ENCODE measurements at regions not wholly inside any gene's neighbourhood (a gene's known extent, or its start where the extent isn't known, plus 50 kb on each side); places are given as distances from the start of the nearest gene placed in this dataset.

DNA sequence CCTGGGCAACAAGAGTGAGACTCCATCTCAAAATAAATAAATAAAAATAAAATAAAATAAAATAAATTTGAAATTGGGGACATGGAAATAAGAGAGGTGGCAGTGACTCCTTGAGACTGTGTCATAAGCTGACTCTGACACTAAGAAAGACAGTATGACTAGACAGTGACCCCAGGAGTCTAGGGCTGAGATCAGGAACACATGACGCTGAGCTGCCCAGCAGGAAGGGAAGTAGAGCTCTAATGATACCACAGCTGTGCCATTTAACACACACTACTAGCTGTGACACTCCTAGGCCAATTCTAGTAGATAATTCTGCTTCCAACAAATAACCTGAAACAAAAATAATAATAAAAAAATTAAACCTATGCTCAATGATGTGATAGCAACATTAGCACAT lies 293.0 kb downstream of the SEC61B start:
- DNase-seq = no peak
- H3K27me3 Mint-ChIP-seq = peaks cover 12% of the 10 kb centered on the region
- peaks cover 18% of the 10 kb centered on the region for H3K4me1 Mint-ChIP-seq
- no peak overlapping the region for H3K4me3 Mint-ChIP-seq
- no peak overlapping the region for H3K27ac Mint-ChIP-seq
- H3K9me3 Mint-ChIP-seq = no peaks in the 10 kb centered on the region
- no peak for ATAC-seq

DNA sequence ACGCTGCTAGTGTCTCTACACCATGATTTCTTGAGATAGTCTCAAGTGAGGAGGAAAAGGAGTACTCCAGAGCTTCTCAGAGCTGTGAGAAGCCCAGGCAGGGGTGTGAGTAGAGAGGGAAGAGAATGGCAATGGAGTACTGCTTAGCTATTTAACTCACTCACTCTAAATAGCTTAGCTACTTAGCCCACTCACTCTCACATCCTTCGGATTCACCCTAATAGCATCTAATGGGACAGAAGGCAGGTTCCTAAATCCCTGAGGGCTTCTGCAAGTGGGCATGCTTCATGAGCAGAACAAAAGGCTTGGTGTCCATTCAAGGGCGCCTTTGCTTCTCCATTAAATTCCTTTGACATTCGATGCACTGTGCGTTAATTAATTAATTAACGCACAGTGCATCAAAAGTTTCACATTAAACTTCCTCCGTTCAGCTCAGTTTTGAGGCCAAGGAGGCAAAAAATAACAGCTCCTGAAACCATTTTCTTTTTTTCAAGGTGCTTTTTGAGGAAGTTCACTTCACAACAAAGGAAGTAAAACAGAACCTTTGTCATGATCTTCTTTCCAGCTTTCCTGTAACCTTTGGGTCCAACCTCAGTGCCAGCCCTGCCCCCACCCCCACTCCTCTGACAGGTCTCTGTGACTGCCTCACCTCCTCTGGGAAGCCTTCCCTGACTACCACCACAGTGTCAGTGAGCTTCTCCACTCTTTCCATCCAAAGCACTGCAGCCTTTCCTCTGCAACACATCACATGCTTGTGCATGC lies 294.0 kb downstream of the SEC61B start:
- Mint-ChIP-seq H3K27me3 (peaks cover 19% of the 10 kb centered on the region), H3K27ac (no peak overlapping the region), H3K4me1 (peaks cover 18% of the 10 kb centered on the region), H3K9me3 (no peaks in the 10 kb centered on the region), H3K4me3 (no peak overlapping the region)
- DNase-seq (no peak), ATAC-seq (no peak)

DNA sequence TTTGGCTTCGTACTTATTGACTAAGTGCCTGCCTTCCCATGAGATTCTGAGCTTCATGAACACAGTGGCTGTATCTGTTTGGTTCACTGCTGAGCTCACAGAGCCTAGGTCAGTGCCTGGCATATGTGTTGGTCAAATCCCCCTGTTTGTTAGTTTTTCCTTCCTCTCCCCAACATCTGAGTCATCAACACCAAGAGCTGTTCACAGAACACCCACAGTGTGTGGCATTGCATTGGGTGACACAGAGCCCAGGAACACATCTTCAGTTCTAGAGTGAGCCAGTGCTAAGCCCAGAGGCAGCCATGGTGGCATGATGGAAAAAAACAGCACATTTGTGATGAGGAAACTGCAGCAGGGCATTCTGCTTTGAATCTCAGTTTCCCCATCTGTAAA lies 294.6 kb downstream of the SEC61B start:
- no peaks in the 10 kb centered on the region for H3K9me3 Mint-ChIP-seq
- peak overlapping the region in 1 of 2 donors; percentile 12 for H3K27ac Mint-ChIP-seq
- peaks cover 18% of the 10 kb centered on the region for H3K4me1 Mint-ChIP-seq
- H3K27me3 Mint-ChIP-seq = peaks cover 19% of the 10 kb centered on the region
- no peak overlapping the region for H3K4me3 Mint-ChIP-seq
- peak in 1 of 2 donors; percentile 24 for DNase-seq
- peak; percentile 88 for ATAC-seq

DNA sequence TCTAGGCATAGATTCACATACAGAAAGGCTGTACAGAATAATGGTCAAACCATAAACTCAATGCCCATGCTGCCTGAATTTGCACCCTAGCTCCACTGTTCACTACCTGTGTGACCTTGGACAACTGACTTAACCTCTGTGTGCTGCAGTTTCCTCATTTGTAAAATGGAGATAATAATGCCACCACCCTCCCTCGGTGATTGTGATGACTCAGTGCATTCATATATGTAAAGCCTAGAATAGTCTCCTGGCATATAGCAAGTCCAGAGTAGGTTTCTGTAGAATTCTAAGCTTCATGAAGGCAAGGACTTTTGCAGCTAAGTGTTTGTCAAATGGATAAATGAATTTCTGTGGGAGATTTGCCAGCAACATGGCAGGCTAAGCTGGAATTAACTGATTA lies 297.8 kb upstream of the NR4A3 start:
- H3K27me3 Mint-ChIP-seq = peaks cover 29% of the 10 kb centered on the region

DNA sequence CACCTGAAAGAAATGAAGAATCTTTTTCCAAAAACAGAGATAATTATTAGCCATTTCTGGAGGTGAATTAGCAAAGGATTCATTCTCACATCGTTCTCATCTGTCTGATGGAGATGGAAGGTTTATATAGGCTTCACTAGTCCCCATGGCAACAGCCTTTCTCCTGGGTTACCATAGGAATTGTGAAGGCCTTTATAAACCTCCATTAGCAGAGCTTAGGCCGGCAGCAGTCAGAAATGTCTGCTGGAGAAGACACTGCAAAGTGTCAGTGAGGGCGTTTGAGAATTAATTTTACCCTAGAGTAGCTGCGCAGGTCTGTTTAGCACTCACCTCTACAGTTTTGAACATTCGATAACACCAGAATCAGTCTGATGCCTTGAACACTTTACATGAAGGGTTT lies 290.4 kb upstream of the NR4A3 start:
- Mint-ChIP-seq H3K4me3 (no peak overlapping the region), H3K9me3 (no peaks in the 10 kb centered on the region), H3K27ac (no peak overlapping the region), H3K4me1 (no peaks in the 10 kb centered on the region), H3K27me3 (peaks cover 8% of the 10 kb centered on the region)
- DNase-seq (no peak), ATAC-seq (no peak)

More for the DNA sequence above, 297.8 kb upstream of the NR4A3 start:
- no peak overlapping the region for H3K27ac Mint-ChIP-seq
- H3K9me3 Mint-ChIP-seq = no peaks in the 10 kb centered on the region
- ATAC-seq = no peak
- no peak overlapping the region for H3K4me3 Mint-ChIP-seq
- no peaks in the 10 kb centered on the region for H3K4me1 Mint-ChIP-seq
- no peak for DNase-seq

DNA sequence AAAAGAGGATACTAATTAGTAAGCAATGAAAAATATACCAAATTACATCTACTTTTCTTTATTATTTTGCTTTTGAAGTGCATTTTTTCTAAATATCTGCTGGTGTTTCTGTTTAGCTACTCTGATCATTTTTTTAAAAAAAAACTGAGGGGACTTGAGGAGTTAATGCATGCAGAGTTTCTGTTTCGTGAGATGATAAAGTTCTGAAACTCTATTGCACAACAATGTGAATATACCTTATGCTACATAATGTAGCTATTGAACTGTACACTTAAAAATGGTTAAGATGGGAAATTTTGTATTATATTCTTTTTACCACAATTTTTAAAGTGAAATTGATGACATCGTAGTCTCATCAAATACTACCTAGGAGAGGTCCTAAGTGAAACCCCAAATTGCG lies 288.3 kb upstream of the NR4A3 start:
- ATAC-seq (no peak), DNase-seq (no peak)
- Mint-ChIP-seq H3K9me3 (no peaks in the 10 kb centered on the region), H3K27ac (no peak overlapping the region), H3K4me3 (no peak overlapping the region), H3K4me1 (no peaks in the 10 kb centered on the region), H3K27me3 (peaks cover 23% of the 10 kb centered on the region)

DNA sequence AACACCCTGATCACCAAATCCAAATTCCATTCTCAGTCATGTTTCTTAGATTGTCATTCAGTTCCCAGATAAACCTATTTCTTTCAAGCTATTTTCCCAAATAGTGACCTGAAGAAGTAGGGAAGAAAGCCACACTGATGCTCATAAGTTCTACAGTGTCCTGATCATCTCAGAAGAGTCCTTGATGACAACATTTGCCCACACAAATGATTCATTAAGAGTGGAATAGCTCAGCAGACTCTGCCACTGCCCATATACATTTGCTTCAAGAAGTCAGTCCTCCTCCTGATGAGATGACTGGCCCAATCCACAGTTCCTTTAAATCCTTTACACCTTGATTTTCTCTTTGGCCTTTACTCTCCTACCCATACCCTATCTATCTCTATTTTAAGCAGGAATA lies 283.7 kb upstream of the NR4A3 start:
- ATAC-seq (no peak), DNase-seq (no peak)
- no peak overlapping the region for H3K4me3 Mint-ChIP-seq
- H3K27me3 Mint-ChIP-seq = peaks cover 30% of the 10 kb centered on the region
- H3K4me1 Mint-ChIP-seq = no peaks in the 10 kb centered on the region
- no peaks in the 10 kb centered on the region for H3K9me3 Mint-ChIP-seq
- H3K27ac Mint-ChIP-seq = no peak overlapping the region

DNA sequence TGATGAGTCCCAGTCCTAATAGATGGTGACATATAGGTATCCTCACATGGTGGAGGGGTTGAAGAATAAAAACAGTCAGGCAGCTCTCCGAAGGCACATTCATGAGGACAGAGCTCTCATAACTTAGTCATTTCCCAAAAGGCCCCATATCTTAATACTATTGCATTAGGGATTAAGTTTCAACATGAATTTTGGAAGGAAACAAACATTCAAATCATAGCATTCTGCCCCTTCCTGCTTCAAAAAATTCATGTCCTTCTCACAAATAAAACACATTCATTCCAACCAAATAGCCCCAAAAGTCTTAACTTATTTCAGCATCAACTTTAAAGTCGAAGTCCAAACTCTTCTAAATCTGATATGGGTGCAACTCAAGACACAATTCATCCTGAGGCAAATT lies 277.2 kb upstream of the NR4A3 start:
- H3K4me3 Mint-ChIP-seq = no peak overlapping the region
- H3K27ac Mint-ChIP-seq = no peak overlapping the region
- peaks cover 18% of the 10 kb centered on the region for H3K27me3 Mint-ChIP-seq
- ATAC-seq = no peak
- peaks cover 0 to under 1% of the 10 kb centered on the region in 2 donors for H3K9me3 Mint-ChIP-seq
- DNase-seq = no peak
- H3K4me1 Mint-ChIP-seq = no peaks in the 10 kb centered on the region

DNA sequence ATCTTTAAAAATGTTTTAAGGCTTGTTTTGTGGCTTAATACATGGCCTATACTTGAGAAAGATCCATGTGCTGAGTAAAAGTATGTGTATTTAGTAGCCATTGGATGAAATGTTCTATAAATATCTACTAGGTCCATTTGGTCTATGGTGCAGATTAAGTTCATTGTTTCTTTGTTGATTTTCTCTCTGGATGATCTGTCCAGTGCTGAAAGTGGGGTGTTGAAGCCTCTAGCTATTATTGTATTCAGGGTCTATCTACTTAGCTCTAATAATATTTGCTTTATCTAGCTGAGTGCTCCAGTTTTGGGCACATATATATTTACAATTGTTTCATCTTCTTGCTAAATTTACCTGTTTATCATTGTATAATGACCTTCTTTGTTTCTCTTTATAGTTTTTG lies 272.2 kb upstream of the NR4A3 start:
- Mint-ChIP-seq H3K4me1 (no peaks in the 10 kb centered on the region), H3K4me3 (no peak overlapping the region), H3K27ac (no peak overlapping the region), H3K27me3 (peaks cover 38% of the 10 kb centered on the region), H3K9me3 (peaks cover 22 to 30% of the 10 kb centered on the region in 2 donors)
- ATAC-seq (no peak), DNase-seq (no peak)

DNA sequence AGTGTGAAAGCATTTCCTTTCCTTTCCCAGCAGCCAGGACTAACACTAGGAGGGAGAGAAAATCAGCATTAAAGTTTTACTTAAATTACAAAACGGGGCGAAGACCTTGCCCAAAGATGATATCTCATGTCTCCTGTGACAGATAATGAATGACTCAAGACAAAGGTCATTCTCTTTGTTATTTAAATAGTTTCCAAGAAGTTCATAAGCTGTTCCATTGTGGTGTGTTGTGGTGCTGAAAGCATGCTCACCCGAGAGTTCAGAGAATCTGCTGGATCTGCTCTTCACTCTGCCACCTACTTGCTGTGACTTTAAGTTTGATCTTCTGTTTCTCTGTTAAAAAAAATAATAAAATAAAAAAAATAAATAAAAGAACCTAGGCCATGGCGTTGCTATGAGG lies 265.9 kb upstream of the NR4A3 start:
- DNase-seq (no peak), ATAC-seq (no peak)
- no peak overlapping the region for H3K4me3 Mint-ChIP-seq
- peaks cover 28% of the 10 kb centered on the region for H3K27me3 Mint-ChIP-seq
- no peak overlapping the region for H3K27ac Mint-ChIP-seq
- peaks cover 23 to 25% of the 10 kb centered on the region in 2 donors for H3K9me3 Mint-ChIP-seq
- no peaks in the 10 kb centered on the region for H3K4me1 Mint-ChIP-seq

DNA sequence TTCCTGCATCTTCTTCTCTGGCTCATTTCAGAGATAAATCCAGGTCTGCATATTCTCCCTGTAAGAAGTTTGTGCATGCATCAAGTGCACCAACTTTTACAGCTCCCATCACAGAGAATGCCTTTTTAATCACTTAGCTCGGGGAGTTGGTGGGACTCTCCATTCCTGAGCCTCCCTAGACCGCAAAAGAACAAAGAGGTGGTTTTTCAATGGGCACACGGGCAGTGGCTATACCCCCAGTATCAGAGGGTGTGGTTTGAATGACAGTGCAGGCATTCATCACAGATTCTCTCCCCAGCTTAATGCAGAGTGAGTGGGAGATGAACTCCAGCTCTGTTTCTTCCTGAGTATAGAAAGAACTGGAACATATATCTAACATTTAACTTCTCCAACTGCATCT lies 264.7 kb upstream of the NR4A3 start:
- ATAC-seq = no peak

DNA sequence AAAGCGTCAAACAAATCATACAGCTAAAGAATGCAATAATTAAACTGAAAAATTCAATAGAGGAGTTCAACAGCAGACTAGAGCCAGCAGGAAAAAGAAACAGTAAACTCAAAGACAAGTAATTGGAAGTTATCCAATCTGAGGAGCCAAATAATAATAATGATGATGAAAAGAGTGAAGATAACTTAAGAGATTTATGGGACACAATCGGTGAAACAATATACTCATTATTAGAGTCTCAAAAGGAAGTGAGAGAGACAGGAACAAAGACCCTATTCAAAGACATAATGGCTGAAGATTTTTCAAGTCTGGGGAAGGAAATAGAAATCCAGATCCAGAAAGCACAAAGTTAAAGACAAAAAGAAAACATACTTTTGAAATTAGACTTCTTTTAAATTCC lies 263.9 kb upstream of the NR4A3 start:
- Mint-ChIP-seq H3K4me1 (no peaks in the 10 kb centered on the region), H3K9me3 (peaks cover 6 to 9% of the 10 kb centered on the region in 2 donors), H3K4me3 (no peak overlapping the region), H3K27me3 (peaks cover 16% of the 10 kb centered on the region), H3K27ac (no peak overlapping the region)
- ATAC-seq (no peak), DNase-seq (no peak)

More for the DNA sequence above, 264.7 kb upstream of the NR4A3 start:
- Mint-ChIP-seq H3K27me3 (peaks cover 24% of the 10 kb centered on the region), H3K27ac (no peak overlapping the region), H3K4me3 (no peak overlapping the region), H3K9me3 (peaks cover 14 to 17% of the 10 kb centered on the region in 2 donors), H3K4me1 (no peaks in the 10 kb centered on the region)
- no peak for DNase-seq

DNA sequence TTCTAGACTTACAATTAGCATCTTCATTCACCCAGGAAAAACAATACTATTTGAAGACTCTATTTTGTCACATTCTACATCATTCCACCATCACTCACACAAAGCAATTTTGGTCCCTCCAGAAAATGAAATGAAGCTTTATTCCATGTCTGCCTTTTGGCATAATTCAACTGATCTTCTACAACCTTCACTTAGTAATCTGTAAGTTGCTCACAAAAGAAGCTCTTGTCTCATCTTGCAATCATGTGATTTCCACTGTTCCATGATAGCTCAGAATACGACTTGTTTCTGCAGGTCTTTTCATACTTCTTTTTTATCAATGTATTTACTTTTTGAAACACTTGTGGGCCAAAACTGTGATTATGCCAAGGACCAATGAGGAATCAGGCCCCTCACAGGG lies 261.9 kb upstream of the NR4A3 start:
- Mint-ChIP-seq H3K4me1 (no peaks in the 10 kb centered on the region), H3K4me3 (no peak overlapping the region), H3K27me3 (peaks cover 7% of the 10 kb centered on the region), H3K9me3 (peaks cover 6 to 9% of the 10 kb centered on the region in 2 donors), H3K27ac (no peak overlapping the region)
- no peak for DNase-seq
- ATAC-seq = no peak

DNA sequence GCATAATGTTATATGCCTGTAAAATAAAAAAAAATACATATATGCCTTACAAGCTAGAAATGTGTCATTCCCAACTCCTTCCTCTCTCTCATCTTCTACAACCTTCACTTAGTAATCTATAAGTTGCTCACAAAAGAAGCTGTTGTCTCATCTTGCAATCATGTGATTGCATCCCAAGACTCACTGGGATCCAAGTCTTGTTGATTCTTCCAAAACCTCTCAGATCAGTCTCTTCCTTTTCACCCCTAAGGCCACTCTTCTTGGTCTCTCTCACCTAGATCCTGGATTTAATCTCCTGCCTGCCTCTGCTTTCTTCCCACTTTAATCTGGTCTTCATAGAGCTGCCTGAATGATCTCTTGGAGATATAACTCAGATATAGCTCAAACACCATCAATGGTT lies 261.1 kb upstream of the NR4A3 start:
- no peak overlapping the region for H3K4me3 Mint-ChIP-seq
- H3K27me3 Mint-ChIP-seq = peaks cover 7% of the 10 kb centered on the region
- DNase-seq (no peak), ATAC-seq (no peak)
- H3K4me1 Mint-ChIP-seq = no peaks in the 10 kb centered on the region
- H3K27ac Mint-ChIP-seq = no peak overlapping the region
- H3K9me3 Mint-ChIP-seq = peaks cover 6 to 9% of the 10 kb centered on the region in 2 donors

DNA sequence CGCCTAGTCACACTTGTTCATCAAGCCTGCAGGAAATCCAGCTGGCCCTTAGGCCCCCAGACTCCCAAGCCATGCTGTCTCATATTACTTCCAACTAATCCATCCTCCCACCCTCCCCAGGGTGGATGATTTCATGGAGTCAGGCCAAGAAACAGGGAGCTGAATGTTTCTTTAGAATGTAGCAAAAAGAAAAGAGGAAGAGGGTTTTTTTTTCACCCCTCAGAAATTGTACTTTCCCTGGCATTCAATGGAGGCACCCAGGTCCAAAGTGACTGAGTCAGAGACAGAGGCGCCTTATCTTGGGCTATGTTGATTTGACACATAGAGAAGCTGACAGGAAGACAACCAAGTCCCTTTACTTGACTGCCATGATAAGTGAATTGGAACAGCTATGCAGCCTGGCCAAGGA lies 260.2 kb upstream of the NR4A3 start:
- Mint-ChIP-seq H3K4me1 (no peaks in the 10 kb centered on the region), H3K27me3 (peaks cover 13% of the 10 kb centered on the region), H3K9me3 (peaks cover 6 to 9% of the 10 kb centered on the region in 2 donors), H3K4me3 (no peak overlapping the region), H3K27ac (no peak overlapping the region)
- DNase-seq (no peak), ATAC-seq (no peak)

DNA sequence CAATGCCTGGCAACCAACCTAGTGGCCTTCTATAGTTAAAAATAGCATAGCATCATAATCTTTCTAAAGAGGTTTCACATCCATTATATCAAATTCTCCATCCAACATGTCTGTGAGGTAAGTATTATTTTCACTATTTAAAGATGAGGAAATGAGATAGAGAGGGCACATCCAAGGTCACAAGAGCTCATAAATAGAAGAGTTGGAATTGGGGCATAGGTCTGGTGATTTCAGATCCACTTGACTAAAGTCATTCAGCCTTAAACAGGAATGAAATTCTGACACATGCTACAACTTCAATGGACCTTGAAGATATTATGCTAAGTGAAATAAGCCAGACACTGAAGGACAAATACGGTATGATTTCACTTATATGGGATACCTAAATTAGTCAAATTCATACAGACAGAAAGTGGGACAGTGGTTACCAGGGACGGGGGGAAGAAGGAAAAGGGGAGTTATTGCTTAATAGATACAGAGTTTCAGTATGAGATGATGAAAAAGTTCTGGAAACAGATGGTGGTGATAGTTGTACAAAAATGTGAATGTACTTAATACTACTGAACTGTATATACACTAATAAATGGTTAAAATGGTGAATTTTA lies 259.6 kb upstream of the NR4A3 start:
- no peak overlapping the region for H3K27ac Mint-ChIP-seq
- ATAC-seq (no peak), DNase-seq (no peak)
- peaks cover 6 to 9% of the 10 kb centered on the region in 2 donors for H3K9me3 Mint-ChIP-seq
- peaks cover 19% of the 10 kb centered on the region for H3K27me3 Mint-ChIP-seq
- H3K4me3 Mint-ChIP-seq = no peak overlapping the region
- no peaks in the 10 kb centered on the region for H3K4me1 Mint-ChIP-seq

DNA sequence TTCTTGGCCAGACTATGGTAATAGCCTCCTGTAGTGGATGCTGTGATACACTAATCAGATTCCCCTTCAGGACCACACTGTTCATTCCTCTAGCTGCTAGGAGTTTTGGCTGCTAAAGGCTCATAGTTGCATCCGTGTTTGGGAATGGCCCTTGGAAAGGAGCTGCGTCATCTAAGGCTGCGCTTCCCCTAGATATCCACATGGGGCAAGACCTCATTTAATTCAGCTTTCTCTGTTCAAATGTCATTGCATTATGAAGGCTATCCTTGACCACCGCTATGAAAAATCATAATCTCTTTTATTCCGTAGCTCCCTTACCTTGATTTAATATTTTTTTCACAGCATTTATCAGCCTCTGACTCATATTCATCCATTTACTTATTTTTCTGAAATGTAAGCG lies 258.3 kb upstream of the NR4A3 start:
- no peaks in the 10 kb centered on the region for H3K9me3 Mint-ChIP-seq
- no peak for ATAC-seq
- no peak overlapping the region for H3K4me3 Mint-ChIP-seq
- peaks cover 26% of the 10 kb centered on the region for H3K27me3 Mint-ChIP-seq
- H3K4me1 Mint-ChIP-seq = no peaks in the 10 kb centered on the region
- H3K27ac Mint-ChIP-seq = no peak overlapping the region
- DNase-seq = no peak
